GM18526 (cell line): ENCODE measurements at regions not wholly inside any gene's neighbourhood (a gene's known extent, or its start where the extent isn't known, plus 50 kb on each side); places are given as distances from the start of the nearest gene placed in this dataset.

Source experiments
- POLR2A ChIP-seq: IDR thresholded peaks from 3 replicates; pipeline ENCODE4 v1.6.1; 2011; ENCODE audit not compliant: insufficient read length; ENCODE audit errors: extremely low read depth

GRCh38 chr2:8193146-8193545 lies 488.7 kb upstream of the ID2 start:
- no peak for TF ChIP-seq POLR2A

GRCh38 chr2:8193686-8194615 lies 487.9 kb upstream of the ID2 start:
- no peak for TF ChIP-seq POLR2A

- no peak for TF ChIP-seq POLR2A
Measured at GRCh38 chr2:8195784-8196183, 486.1 kb upstream of the ID2 start.

- TF ChIP-seq POLR2A, result no peak
Measured at GRCh38 chr2:8196316-8196715, 485.5 kb upstream of the ID2 start.

GRCh38 chr2:8197101-8197500 lies 484.8 kb upstream of the ID2 start:
- no peak for TF ChIP-seq POLR2A

- TF ChIP-seq POLR2A, result no peak
Measured at GRCh38 chr2:8197825-8198224, 484.0 kb upstream of the ID2 start.

- TF ChIP-seq POLR2A, result no peak
Measured at GRCh38 chr2:8198766-8199382, 483.0 kb upstream of the ID2 start.

GRCh38 chr2:8202132-8202531 lies 479.7 kb upstream of the ID2 start:
- no peak for TF ChIP-seq POLR2A

GRCh38 chr2:8203364-8203763 lies 478.5 kb upstream of the ID2 start:
- no peak for TF ChIP-seq POLR2A

- TF ChIP-seq POLR2A, result no peak
Measured at GRCh38 chr2:8204711-8205110, 477.1 kb upstream of the ID2 start.

GRCh38 chr2:8209494-8209893 lies 472.4 kb upstream of the ID2 start:
- no peak for TF ChIP-seq POLR2A

GRCh38 chr2:8211384-8211783 lies 470.5 kb upstream of the ID2 start:
- TF ChIP-seq POLR2A, result no peak

GRCh38 chr2:8212239-8212638 lies 469.6 kb upstream of the ID2 start:
- no peak for TF ChIP-seq POLR2A

- no peak for TF ChIP-seq POLR2A
Measured at GRCh38 chr2:8214036-8214615, 467.7 kb upstream of the ID2 start.

GRCh38 chr2:8215159-8215863 lies 466.5 kb upstream of the ID2 start:
- no peak for TF ChIP-seq POLR2A
